ENCODE measurements at regions not wholly inside any gene's neighbourhood (a gene's known extent, or its start where the extent isn't known, plus 50 kb on each side); places are given as distances from the start of the nearest gene placed in this dataset.

- Histone ChIP-seq H3K27ac (no peak overlapping the region), H3K4me3 (no peak overlapping the region), H3K4me1 (peaks cover 0 to 14% (median 0%) of the 10 kb centered on the region in 9 donors), H3K36me3 (no peaks in the 10 kb centered on the region), H3K27me3 (no peaks in the 10 kb centered on the region), H3K9me3 (peaks cover 0 to 20% (median 5%) of the 10 kb centered on the region in 11 donors)
- no peak for TF ChIP-seq CTCF (IDR thresholded peaks at IDR 0.05)
- DNase-seq: no peak
- 59 to 68% methylated on average over 1 of the region's 1 CpG for WGBS, 2 donors
- intact Hi-C loops (cut with DNase I): loop anchor here in 1 of 10 donors (10.0 kb wide), 1 partner anchor 79 kb away; no protein-coding TSS in a partner anchor
- no peak for ATAC-seq
Measured at GRCh38 chr10:43773736-43774135, 125.1 kb upstream of the ZNF32 start.

GRCh38 chr10:43772171-43772570, 123.5 kb upstream of the ZNF32 start:
- Histone ChIP-seq H3K4me1 (peaks cover 0 to 7% (median 0%) of the 10 kb centered on the region in 9 donors), H3K36me3 (no peaks in the 10 kb centered on the region), H3K27ac (no peak overlapping the region), H3K27me3 (no peaks in the 10 kb centered on the region), H3K4me3 (no peak overlapping the region), H3K9me3 (peaks cover 0 to 35% (median 19%) of the 10 kb centered on the region in 11 donors)
- WGBS, 2 donors: 72 to 77% methylated on average over 2 of the region's 2 CpGs
- intact Hi-C loops (cut with DNase I): loop anchor here in 1 of 10 donors (10.0 kb wide), 1 partner anchor 77 kb away; no protein-coding TSS in a partner anchor
- no peak for DNase-seq
- TF ChIP-seq CTCF (IDR thresholded peaks at IDR 0.05): no peak
- ATAC-seq: no peak

- no peaks in the 10 kb centered on the region for H3K27me3 ChIP-seq
Measured at GRCh38 chr10:43771675-43772074, 123.0 kb upstream of the ZNF32 start.

GRCh38 chr10:43765516-43765915, 116.8 kb upstream of the ZNF32 start:
- no peak for ATAC-seq
- TF ChIP-seq CTCF (IDR thresholded peaks at IDR 0.05): no peak
- no peak overlapping the region for H3K4me3 ChIP-seq
- H3K36me3 ChIP-seq: no peaks in the 10 kb centered on the region
- H3K4me1 ChIP-seq: no peaks in the 10 kb centered on the region
- peaks cover 0 to 38% (median 20%) of the 10 kb centered on the region in 11 donors for H3K9me3 ChIP-seq
- DNase-seq: no peak
- no peak overlapping the region for H3K27ac ChIP-seq
- WGBS, 2 donors: 90 to 96% methylated on average over 2 of the region's 2 CpGs
- no peaks in the 10 kb centered on the region for H3K27me3 ChIP-seq
- intact Hi-C loops (cut with DNase I): no loop called here

More at GRCh38 chr10:43771675-43772074, 123.0 kb upstream of the ZNF32 start:
- no peak for DNase-seq
- ATAC-seq: no peak
- H3K4me1 ChIP-seq: peaks cover 0 to 7% (median 0%) of the 10 kb centered on the region in 9 donors
- WGBS, 2 donors: 85% methylated on average over 2 of the region's 2 CpGs
- TF ChIP-seq CTCF (IDR thresholded peaks at IDR 0.05): no peak
- peaks cover 0 to 39% (median 20%) of the 10 kb centered on the region in 11 donors for H3K9me3 ChIP-seq
- no peak overlapping the region for H3K4me3 ChIP-seq
- no peaks in the 10 kb centered on the region for H3K36me3 ChIP-seq
- intact Hi-C loops (cut with DNase I): loop anchor here in 1 of 10 donors (10.0 kb wide), 1 partner anchor 77 kb away; no protein-coding TSS in a partner anchor
- H3K27ac ChIP-seq: no peak overlapping the region

Measured in heart right ventricle (tissue), 16 donors.